ACHN (cell line): ENCODE measurements at regions not wholly inside any gene's neighbourhood (a gene's known extent, or its start where the extent isn't known, plus 50 kb on each side); places are given as distances from the start of the nearest gene placed in this dataset.

Experiments used
- DNase-seq: peaks from one replicate; pipeline ENCODE4 v3.0.0-alpha.2; 2015
- in situ Hi-C: cut with HindIII; loops from 2 replicates; pipeline ENCODE4 v1.10.0; 2017; ENCODE audit warnings: low sequenced_read_pairs, low pct_ligation_motif_present, low pct_unique_long_range_greater_than_20kb

- in situ Hi-C loops: no loop called here
- no peak for DNase-seq
Observed at GRCh38 chr3:72554689-72555088, 293.6 kb downstream of the SHQ1 start.

DNA sequence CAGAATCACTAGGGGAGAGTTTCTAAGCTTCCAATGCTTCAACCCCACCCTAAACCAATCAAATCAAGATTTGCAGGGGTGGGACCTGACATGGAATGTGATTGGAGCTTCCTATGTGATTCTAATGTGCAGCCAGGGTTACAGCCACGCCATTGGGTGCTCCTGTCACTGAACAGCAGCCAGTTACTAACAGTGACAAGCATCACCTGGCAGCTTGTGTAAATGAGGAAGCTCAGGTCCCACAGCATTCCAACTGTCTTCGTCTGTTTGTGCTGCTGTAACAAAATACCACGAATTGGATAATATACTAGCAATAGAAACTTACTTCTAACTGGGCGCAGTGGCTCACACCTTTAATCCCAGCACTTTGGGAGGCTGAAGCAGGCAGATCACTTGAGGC is 294.9 kb downstream of the SHQ1 start:
- in situ Hi-C loops: no loop called here
- no peak for DNase-seq

GRCh38 chr3:72550582-72551262 is 297.5 kb downstream of the SHQ1 start:
- in situ Hi-C loops: no loop called here
- no peak for DNase-seq

GRCh38 chr3:72549761-72550581 is 298.3 kb downstream of the SHQ1 start:
- in situ Hi-C loops: no loop called here
- DNase-seq: peak; percentile 13

GRCh38 chr3:72548981-72549380 is 299.3 kb downstream of the SHQ1 start:
- in situ Hi-C loops: no loop called here
- no peak for DNase-seq

DNA sequence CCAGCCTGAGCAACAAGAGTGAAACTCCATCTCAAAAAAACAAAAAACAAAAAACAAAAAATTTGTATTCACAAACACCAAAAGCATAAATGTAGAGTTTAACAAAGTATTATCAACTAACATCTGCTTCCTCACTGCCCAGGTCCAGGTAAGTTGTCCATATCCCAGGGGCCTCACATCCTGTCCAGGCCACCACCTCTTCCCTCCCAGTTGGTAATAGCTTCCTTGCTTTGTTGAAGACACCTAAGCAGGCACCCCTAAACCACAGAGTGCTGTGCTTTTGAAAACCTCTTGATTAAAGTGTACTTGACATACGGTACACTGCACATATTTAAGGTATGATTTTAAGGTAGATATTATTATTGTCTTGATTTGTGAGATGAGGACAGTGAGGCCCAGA is 299.8 kb downstream of the SHQ1 start:
- DNase-seq: no peak
- in situ Hi-C loops: no loop called here

DNA sequence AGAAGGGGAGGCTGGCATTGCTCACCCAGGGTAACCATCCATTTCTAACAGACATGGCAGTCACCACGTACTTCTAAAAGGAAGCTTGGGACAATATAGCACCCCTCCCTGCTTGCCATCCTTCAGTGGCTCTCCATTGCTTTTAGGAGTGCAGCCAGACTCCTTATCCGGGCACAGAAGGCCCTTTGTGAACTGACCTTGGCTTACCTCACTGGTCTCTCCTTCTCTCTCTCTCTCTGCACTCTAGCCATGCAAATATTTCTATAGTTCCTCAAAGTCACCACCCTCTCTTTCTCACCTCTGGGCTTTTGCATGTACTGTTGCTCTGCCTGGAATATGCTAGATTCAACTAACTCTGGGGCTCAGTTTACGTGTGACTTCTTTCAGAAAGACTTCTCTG is 301.1 kb downstream of the SHQ1 start:
- in situ Hi-C loops: no loop called here
- no peak for DNase-seq

GRCh38 chr3:72544239-72544638 is 304.0 kb downstream of the SHQ1 start:
- in situ Hi-C loops: no loop called here

DNA sequence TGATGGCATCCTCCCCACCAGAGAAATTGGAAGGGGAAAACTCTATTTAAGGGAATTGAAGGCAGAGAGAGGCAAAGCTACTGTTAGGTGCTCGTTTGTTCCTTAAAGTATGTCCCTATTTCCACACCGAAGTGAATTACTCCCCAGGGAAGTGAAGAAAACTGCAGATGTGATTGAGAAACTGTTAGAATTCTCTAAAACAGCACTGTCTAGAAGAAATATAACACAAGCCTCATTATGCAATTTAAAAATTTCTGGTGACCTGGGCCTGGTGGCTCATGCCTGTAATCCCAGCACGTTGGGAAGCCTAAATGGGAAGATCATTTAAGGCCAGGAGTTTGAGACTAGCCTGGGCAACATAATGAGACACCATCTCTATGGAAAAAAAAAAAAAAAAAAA is 305.0 kb downstream of the SHQ1 start:
- in situ Hi-C loops: no loop called here
- DNase-seq: no peak

More at GRCh38 chr3:72544239-72544638, 304.0 kb downstream of the SHQ1 start:
- DNase-seq: no peak

DNA sequence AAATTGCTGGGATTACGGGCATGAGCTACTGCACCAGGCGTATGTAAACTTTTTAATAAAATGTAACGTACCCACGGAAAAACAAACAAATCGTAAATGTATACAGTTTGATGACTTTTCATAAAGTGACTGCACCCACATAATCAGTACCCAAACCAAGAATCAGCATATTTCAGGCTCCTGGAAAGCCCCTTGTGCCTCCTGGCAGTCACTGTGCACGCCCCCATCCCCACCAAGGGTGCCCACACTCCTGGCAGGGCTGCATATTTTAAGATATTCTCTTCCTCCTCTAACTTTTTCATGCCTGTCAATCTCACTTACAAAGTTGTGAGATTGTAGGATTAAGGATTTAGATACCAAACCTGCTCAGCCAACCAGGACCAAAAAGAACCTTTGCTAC is 305.5 kb downstream of the SHQ1 start:
- in situ Hi-C loops: no loop called here
- DNase-seq: no peak

- DNase-seq: no peak
- in situ Hi-C loops: no loop called here
Observed at GRCh38 chr3:72539856-72540255, 308.4 kb downstream of the SHQ1 start.

DNA sequence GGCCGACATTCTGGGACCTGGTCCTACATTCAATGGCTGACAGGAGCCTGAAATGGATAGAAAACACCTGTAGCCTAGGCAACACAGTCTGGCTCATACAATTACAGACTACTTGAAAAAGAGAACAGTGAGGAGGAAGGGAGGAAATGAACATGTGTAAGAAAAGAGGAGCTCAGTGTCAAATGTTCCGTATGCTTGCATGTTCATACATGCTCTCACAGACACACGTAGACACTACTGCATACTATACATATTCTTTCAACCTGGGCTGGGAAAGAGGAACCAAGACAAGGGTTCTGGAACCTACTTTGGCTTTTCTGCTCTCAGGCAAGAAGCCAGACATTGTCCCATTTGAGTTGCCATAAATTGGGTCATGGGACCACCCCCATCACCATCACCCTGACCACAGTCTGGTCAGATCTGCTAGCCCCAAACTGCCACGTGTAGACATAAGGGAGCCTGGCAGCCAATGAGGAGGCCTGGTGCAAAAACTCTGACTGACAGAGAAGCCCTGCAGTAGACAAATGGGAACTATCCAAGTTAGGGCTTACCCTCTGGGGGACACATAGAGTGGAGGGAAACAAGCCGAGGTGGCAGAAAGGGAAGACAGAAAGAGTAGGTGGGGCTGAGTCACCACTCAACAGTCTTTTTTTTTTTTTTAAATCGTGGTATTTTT is 310.0 kb downstream of the SHQ1 start:
- in situ Hi-C loops: no loop called here
- DNase-seq: no peak

GRCh38 chr3:72537448-72537847 is 310.8 kb downstream of the SHQ1 start:
- in situ Hi-C loops: no loop called here
- no peak for DNase-seq

DNA sequence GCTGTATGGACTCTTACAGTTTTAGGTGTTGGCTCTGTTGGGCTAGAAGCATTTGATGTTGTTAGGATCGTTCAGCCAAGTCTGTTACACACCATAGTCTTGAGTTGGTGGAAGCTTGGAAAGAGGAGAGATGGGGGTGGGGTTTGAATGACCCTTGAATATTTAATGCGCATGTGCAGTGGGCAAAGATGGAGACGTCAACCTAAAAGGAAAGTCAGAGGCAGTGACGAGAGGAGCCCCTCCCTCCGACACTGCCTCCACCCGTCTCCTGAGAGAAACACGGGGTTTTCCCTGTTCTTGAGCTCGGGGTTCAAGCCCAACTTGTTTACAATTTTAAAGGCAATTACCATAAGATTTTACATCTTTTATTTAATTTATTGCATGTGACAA is 311.4 kb downstream of the SHQ1 start:
- in situ Hi-C loops: no loop called here
- DNase-seq: no peak

- in situ Hi-C loops: no loop called here
- no peak for DNase-seq
Observed at GRCh38 chr3:72536206-72536877, 311.9 kb downstream of the SHQ1 start.

DNA sequence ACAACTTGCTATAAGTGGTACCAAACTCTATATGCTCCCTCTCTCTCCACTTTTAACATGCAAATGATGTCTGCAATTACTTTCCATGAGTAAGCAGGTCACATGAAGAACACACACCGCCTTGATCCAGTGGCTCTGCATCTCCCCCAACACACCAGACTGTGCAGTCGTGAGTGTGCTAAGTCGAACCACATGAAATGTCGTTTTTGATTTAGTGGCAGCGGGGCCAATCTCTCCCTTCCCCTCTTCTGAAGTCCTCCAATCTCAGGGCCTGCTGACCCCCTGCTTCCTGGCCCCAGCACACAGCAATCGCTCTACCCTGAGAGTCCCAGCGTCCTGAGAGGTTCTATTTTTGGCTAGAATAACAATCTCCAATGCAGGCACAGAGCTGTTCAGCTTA is 312.5 kb downstream of the SHQ1 start:
- DNase-seq: no peak
- in situ Hi-C loops: no loop called here

DNA sequence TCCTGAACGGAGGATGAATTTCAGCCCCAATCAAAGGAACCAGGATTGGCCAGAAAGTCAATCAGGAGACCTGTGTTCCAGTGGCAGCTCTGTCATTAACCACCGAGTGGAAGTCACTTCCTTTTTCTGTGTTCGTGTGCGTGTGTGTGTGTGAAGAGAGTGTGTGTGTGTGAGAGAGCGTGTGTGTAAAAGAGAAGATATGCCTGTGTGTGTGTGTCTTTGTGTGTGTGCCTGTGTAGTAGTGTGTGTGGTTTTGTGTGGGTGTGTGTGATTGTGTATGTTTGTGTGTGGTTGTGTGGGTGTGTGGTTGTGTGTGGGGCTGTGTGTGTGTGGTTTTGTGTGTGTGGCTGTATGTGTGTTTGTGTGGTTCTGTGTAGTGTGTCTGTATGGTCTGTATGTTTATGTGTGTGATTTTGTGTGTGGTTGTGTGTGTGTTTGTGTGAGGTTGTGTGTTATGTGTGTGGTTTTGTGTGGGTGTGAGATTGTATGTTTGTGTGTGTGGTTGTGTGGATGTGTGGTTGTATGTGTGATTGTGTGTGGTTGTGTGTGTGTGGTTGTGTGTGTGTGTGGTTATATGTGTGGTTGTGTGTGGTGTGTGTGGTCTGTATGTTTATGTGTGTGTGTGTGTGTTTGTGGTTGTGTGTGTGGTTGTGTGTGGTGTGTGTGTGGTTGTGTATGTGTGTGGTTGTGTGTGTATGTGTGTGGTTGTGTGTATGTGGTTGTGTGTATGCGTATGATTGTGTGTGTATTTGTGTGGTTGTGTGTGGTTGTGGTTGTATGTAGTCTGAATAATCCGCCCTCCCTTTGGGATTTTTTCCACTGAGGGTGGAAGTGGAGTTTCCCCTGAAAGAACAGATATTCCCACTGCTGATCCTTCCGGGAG is 314.4 kb downstream of the SHQ1 start:
- DNase-seq: no peak
- in situ Hi-C loops: no loop called here

DNA sequence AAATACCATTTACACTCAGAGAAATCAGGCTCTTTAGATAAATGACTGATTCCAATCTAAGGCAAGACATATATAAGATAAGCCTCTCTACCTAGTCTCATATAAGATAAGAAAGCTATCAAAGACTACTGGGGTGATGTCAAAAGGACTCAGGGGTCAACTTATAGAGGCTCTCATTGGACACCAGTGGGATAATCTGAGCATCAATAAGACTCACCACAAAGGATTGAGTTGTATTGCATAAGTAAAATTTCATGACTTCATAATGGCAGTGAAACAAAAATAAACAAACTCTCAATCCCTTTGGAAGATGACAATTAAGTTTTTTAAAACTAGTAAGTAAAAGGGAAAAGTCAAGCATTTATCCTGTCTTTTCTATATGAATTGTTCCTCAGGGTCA is 317.8 kb downstream of the SHQ1 start:
- in situ Hi-C loops: no loop called here
- DNase-seq: no peak
